LNCaP clone FGC (cell line): ENCODE measurements at regions not wholly inside any gene's neighbourhood (a gene's known extent, or its start where the extent isn't known, plus 50 kb on each side); places are given as distances from the start of the nearest gene placed in this dataset.

Source experiments
- DNase-seq: peaks from one replicate; pipeline ENCODE4 v3.0.0-alpha.2; 2011; ENCODE audit warnings: low read depth
- H3K4me3 ChIP-seq: 2 replicates; pipeline ENCODE4 v1.5.1; 2011; ENCODE audit warnings: mild to moderate bottlenecking, low read depth, low read length, control low read depth
- TF ChIP-seq, protein P1 (sequence below): IDR thresholded peaks from 2 replicates; pipeline ENCODE4 v1.5.1; 2012; ENCODE audit warnings: mild to moderate bottlenecking; ENCODE audit not compliant: control insufficient read depth, insufficient read depth; ENCODE audit errors: extremely low read depth

- no peak for DNase-seq
- no peak overlapping the region for H3K4me3 ChIP-seq
- TF ChIP-seq, protein P1, sequence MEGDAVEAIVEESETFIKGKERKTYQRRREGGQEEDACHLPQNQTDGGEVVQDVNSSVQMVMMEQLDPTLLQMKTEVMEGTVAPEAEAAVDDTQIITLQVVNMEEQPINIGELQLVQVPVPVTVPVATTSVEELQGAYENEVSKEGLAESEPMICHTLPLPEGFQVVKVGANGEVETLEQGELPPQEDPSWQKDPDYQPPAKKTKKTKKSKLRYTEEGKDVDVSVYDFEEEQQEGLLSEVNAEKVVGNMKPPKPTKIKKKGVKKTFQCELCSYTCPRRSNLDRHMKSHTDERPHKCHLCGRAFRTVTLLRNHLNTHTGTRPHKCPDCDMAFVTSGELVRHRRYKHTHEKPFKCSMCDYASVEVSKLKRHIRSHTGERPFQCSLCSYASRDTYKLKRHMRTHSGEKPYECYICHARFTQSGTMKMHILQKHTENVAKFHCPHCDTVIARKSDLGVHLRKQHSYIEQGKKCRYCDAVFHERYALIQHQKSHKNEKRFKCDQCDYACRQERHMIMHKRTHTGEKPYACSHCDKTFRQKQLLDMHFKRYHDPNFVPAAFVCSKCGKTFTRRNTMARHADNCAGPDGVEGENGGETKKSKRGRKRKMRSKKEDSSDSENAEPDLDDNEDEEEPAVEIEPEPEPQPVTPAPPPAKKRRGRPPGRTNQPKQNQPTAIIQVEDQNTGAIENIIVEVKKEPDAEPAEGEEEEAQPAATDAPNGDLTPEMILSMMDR = no peak
Measured at GRCh38 chr11:134890446-134890845, 478.4 kb upstream of the B3GAT1 start.

GRCh38 chr11:134889832-134890231, 477.8 kb upstream of the B3GAT1 start:
- no peak overlapping the region for H3K4me3 ChIP-seq
- no peak for DNase-seq
- TF ChIP-seq, protein P1 = no peak

- no peak overlapping the region for H3K4me3 ChIP-seq
- TF ChIP-seq, protein P1 = no peak
Measured at GRCh38 chr11:134888821-134889220, 476.8 kb upstream of the B3GAT1 start.

DNA sequence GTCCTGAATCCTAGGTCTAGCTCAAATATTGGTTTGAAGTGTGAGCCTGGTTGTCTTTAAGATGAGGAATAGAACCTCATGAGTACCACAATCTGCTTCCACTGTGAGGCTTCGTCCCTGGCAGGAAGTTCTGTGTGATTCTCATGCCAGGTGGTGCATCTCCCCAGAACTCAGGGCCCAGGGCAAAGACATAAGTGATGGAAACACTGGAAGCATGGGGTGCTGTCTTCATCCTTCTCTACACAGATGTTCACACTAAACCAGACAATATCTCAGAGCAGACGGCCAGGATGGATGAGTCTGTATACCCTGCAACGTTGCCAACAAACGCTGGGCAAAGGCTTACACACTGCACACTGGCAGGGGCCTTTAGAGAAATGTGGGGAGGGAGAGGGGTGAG, 475.9 kb upstream of the B3GAT1 start:
- TF ChIP-seq, protein P1 = no peak
- DNase-seq = no peak
- no peak overlapping the region for H3K4me3 ChIP-seq

More at GRCh38 chr11:134888821-134889220, 476.8 kb upstream of the B3GAT1 start:
- DNase-seq = no peak

DNA sequence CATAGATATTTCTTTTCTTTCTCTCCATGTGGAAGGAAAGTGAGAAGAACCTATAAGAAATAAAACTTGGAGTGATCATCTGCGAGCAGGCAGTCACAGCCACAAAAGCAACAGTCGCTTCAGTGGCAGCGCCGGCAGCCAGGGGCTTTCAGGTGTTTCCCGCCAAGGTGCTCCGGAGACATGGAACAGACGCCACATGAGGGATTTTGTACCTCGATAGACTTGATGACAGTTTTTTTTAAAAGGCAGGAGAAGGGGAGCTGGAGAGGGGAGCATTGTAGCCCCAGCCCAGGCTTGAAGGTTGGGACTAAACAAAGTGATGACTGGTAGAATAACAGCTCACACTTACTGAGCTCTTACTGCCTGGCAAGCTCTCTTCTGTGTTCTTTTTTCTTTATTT, 471.4 kb upstream of the B3GAT1 start:
- H3K4me3 ChIP-seq = no peak overlapping the region
- DNase-seq = no peak
- TF ChIP-seq, protein P1 = no peak

GRCh38 chr11:134882671-134883297, 470.7 kb upstream of the B3GAT1 start:
- DNase-seq = no peak
- TF ChIP-seq, protein P1 = no peak

DNA sequence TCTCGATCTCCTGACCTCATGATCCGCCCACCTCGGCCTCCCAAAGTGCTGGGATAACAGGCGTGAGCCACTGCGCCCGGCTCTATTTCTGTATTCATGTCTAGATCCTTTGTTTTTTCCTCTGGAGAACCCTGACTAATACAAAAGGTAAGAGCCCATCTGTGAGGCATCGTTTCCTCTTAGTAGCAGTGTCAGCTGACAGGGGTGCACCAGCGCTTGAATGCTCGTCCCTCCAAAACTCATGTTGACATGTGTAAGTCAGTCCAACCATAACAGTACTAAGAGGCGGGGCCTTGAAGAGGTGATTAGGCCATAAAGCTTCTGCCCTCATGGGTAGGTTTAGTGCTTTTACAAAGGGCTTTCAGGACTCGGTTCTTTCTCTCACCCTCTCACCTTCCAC, 470.1 kb upstream of the B3GAT1 start:
- no peak overlapping the region for H3K4me3 ChIP-seq
- TF ChIP-seq, protein P1 = no peak
- DNase-seq = no peak

More at GRCh38 chr11:134882671-134883297, 470.7 kb upstream of the B3GAT1 start:
- H3K4me3 ChIP-seq = no peak overlapping the region
